ENCODE measurements at regions not wholly inside any gene's neighbourhood (a gene's known extent, or its start where the extent isn't known, plus 50 kb on each side); places are given as distances from the start of the nearest gene placed in this dataset.

DNA sequence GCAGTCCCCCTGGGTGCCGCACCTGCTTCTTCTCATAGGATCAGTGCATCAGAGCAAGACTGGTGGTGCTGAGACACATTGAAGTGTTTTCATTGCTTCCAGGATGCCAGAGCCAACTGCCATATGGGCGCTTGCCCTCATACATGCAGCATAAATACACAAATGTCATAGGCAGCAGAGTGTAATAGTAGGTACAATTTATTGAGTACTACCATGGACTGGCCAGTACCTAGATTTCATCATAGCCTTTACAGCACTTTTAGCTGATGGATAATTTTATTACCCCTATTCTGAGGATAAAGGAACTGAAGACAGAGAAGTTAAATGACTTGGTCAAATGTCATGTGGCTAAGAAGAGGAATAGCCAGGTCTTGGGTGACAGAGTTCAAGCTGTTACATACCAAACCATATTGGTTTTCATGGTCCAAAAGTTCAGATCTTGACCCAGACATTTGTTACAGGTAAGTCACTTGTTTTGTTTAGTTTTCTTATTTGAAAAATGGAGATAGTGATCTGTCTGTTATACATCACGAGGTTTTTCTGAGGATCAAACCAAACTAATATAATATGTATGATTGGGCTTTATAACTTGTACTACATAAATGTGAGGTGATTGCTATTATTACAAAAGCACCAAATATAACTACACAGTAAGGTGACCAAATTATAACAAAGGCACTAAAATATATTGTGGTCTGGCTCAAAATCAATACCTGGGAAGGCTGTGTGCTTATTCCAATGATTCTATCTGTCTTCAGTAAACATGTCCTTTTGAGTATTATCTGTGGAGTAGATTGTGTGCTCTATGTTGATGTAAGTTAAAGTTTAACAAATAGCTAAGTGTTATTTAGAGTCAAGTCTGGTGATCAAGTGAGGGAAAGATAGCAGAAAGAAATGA, 151.9 kb upstream of the CYRIA start:
- DNase-seq = no peak
- Histone ChIP-seq H3K4me1 (ENCODE audit: control insufficient read depth in 2 of 3, insufficient read depth in 2 of 3, low read depth in 1 of 3, low read length in 3 of 3) (no peaks in the 10 kb centered on the region), H3K9ac (ENCODE audit: low read length in 3 of 3) (no peak overlapping the region), H3K27ac (ENCODE audit: low read depth in 2 of 2, low read length in 2 of 2) (no peak overlapping the region), H3K27me3 (ENCODE audit: control insufficient read depth, insufficient read depth, low read length) (no peaks in the 10 kb centered on the region), H3K36me3 (ENCODE audit: control insufficient read depth in 2 of 3, insufficient read depth in 3 of 3, low read length in 3 of 3) (no peaks in the 10 kb centered on the region), H3K9me3 (ENCODE audit: control insufficient read depth in 2 of 3, insufficient read depth in 1 of 3, low read length in 3 of 3) (no peaks in the 10 kb centered on the region), H3K4me3 (ENCODE audit: low read length in 3 of 3) (no peak overlapping the region)
- FAIRE-seq = no peak
- TF ChIP-seq, protein P1, sequence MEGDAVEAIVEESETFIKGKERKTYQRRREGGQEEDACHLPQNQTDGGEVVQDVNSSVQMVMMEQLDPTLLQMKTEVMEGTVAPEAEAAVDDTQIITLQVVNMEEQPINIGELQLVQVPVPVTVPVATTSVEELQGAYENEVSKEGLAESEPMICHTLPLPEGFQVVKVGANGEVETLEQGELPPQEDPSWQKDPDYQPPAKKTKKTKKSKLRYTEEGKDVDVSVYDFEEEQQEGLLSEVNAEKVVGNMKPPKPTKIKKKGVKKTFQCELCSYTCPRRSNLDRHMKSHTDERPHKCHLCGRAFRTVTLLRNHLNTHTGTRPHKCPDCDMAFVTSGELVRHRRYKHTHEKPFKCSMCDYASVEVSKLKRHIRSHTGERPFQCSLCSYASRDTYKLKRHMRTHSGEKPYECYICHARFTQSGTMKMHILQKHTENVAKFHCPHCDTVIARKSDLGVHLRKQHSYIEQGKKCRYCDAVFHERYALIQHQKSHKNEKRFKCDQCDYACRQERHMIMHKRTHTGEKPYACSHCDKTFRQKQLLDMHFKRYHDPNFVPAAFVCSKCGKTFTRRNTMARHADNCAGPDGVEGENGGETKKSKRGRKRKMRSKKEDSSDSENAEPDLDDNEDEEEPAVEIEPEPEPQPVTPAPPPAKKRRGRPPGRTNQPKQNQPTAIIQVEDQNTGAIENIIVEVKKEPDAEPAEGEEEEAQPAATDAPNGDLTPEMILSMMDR (IDR thresholded peaks at IDR 0.05; ENCODE audit: borderline replicate concordance, extremely low read depth, insufficient read depth) = no peak
- intact Hi-C loops (cut with DNase I) = no loop called here

DNA sequence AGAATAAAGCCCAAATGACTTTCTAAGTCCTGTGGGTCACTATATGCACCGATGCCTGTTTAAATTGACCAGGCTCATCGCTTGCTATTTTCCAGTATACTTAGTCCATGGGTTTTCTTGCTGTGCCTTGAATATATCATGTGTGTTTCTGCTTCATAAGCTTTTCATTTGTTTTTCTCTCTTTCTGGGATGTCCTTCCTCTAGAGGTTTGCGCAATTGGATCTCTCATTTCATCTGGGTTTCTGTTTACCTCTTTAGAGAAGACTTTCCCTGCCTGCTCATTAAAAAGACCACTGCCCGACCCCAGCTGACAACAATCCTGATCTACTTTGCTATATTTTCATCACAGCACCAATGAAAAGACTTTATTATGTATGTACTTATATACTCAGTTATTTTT, 150.9 kb upstream of the CYRIA start:
- Histone ChIP-seq H3K4me3 (ENCODE audit: low read length in 3 of 3) (no peak overlapping the region), H3K9me3 (ENCODE audit: control insufficient read depth in 2 of 3, insufficient read depth in 1 of 3, low read length in 3 of 3) (no peaks in the 10 kb centered on the region), H3K36me3 (ENCODE audit: control insufficient read depth in 2 of 3, insufficient read depth in 3 of 3, low read length in 3 of 3) (no peaks in the 10 kb centered on the region), H3K4me1 (ENCODE audit: control insufficient read depth in 2 of 3, insufficient read depth in 2 of 3, low read depth in 1 of 3, low read length in 3 of 3) (no peaks in the 10 kb centered on the region), H3K9ac (ENCODE audit: low read length in 3 of 3) (no peak overlapping the region), H3K27ac (ENCODE audit: low read depth in 2 of 2, low read length in 2 of 2) (no peak overlapping the region), H3K27me3 (ENCODE audit: control insufficient read depth, insufficient read depth, low read length) (no peaks in the 10 kb centered on the region)
- no peak for DNase-seq
- intact Hi-C loops (cut with DNase I) = no loop called here
- TF ChIP-seq, protein P1 (IDR thresholded peaks at IDR 0.05; ENCODE audit: borderline replicate concordance, extremely low read depth, insufficient read depth) = no peak
- no peak for FAIRE-seq

GRCh38 chr2:16816016-16816415, 150.4 kb upstream of the CYRIA start:
- no peak for DNase-seq

More at GRCh38 chr2:16816016-16816415, 150.4 kb upstream of the CYRIA start:
- H3K9me3 ChIP-seq (ENCODE audit: control insufficient read depth in 2 of 3, insufficient read depth in 1 of 3, low read length in 3 of 3) = no peaks in the 10 kb centered on the region
- no peaks in the 10 kb centered on the region for H3K4me1 ChIP-seq (ENCODE audit: control insufficient read depth in 2 of 3, insufficient read depth in 2 of 3, low read depth in 1 of 3, low read length in 3 of 3)
- no peaks in the 10 kb centered on the region for H3K36me3 ChIP-seq (ENCODE audit: control insufficient read depth in 2 of 3, insufficient read depth in 3 of 3, low read length in 3 of 3)
- no peak overlapping the region for H3K27ac ChIP-seq (ENCODE audit: low read depth in 2 of 2, low read length in 2 of 2)
- H3K4me3 ChIP-seq (ENCODE audit: low read length in 3 of 3) = no peak overlapping the region
- intact Hi-C loops (cut with DNase I) = no loop called here
- no peak overlapping the region for H3K9ac ChIP-seq (ENCODE audit: low read length in 3 of 3)
- no peak for FAIRE-seq
- H3K27me3 ChIP-seq (ENCODE audit: control insufficient read depth, insufficient read depth, low read length) = no peaks in the 10 kb centered on the region
- TF ChIP-seq, protein P1 (IDR thresholded peaks at IDR 0.05; ENCODE audit: borderline replicate concordance, extremely low read depth, insufficient read depth) = no peak
